KBM-7 (cell line): ENCODE measurements at regions not wholly inside any gene's neighbourhood (a gene's known extent, or its start where the extent isn't known, plus 50 kb on each side); places are given as distances from the start of the nearest gene placed in this dataset.

Experiments used
- DNase-seq: peaks from one replicate; pipeline ENCODE4 v3.0.0-alpha.2; 2015
- in situ Hi-C: fragments of 300-500 bp; cut with MboI; formaldehyde crosslinking; loops from 2 replicates; pipeline ENCODE4 v1.14.3; 2020; ENCODE audit warnings: low sequenced_read_pairs, low pct_unique_long_range_greater_than_20kb, mixed read lengths

- no peak for DNase-seq
- in situ Hi-C loops, result no loop called here
These were observed 65.7 kb upstream of the NDST3 start for GRCh38 chr4:117968606-117969005.

- no peak for DNase-seq
- in situ Hi-C loops, result no loop called here
These were observed 62.9 kb upstream of the NDST3 start for GRCh38 chr4:117971403-117971802.

- in situ Hi-C loops, result no loop called here
These were observed 50.5 kb upstream of the NDST3 start for GRCh38 chr4:117983541-117984365.

GRCh38 chr4:117984366-117984680 lies 50.0 kb upstream of the NDST3 start:
- no peak for DNase-seq
- in situ Hi-C loops, result no loop called here

More at GRCh38 chr4:117983541-117984365, 50.5 kb upstream of the NDST3 start:
- peak; percentile 94 for DNase-seq
